B cell (primary cell): ENCODE measurements at regions not wholly inside any gene's neighbourhood (a gene's known extent, or its start where the extent isn't known, plus 50 kb on each side); places are given as distances from the start of the nearest gene placed in this dataset.

ENCODE experiments used
- ATAC-seq: fragments of 200-7000 bp; cut with Tn5 transposase; one replicate; pipeline ENCODE4 v1.10.0; 2021; ENCODE audit warnings: low read depth, mild to moderate bottlenecking, moderate number of reproducible peaks, moderate library complexity
- CTCF ChIA-PET: fragments of 350-600 bp; sonication (Branson Sonifier 250); formaldehyde crosslinking; loops from one replicate; lab custom pipeline; 2021; ENCODE audit warnings: antibody characterized with exemption, inconsistent platforms; lab: Charles Lee
- POLR2A ChIA-PET: fragments of 350-600 bp; sonication (Branson Sonifier 250); formaldehyde crosslinking; loops from one replicate; lab custom pipeline; 2021; ENCODE audit warnings: antibody characterized with exemption; lab: Charles Lee
- DNase-seq: peaks from one replicate; pipeline ENCODE4 v3.0.0; 2013
- H2AFZ ChIP-seq: 2 replicates; pipeline ENCODE4 v1.6.1; 2012; ENCODE audit warnings: mild to moderate bottlenecking, low read depth, low read length; ENCODE audit not compliant: insufficient read depth, poor library complexity, severe bottlenecking
- H3K27ac ChIP-seq, 2 donors: 1 replicate in 1 of 2; 2 replicates in 1 of 2; pipeline ENCODE4 v1.5.1; 2012 to 2013; ENCODE audit warnings: low read length in 2 of 2, mild to moderate bottlenecking in 2 of 2, moderate library complexity in 1 of 2
- H3K27me3 ChIP-seq, 4 experiments: fragments of 200-600 bp in 1 of 4; sonication (generic) in 1 of 4; replicated peaks in 1 of 4; 1 replicate in 2 of 4; 2 replicates in 2 of 4; pipeline versions ENCODE4 v1.6.1 to v1.7.0; 2013 to 2016; ENCODE audit warnings: low read length in 3 of 4, mild to moderate bottlenecking in 2 of 4, mixed read lengths in 1 of 4, moderate library complexity in 1 of 4; ENCODE audit not compliant: insufficient read depth in 4 of 4, control insufficient read depth in 3 of 4; ENCODE audit errors: control extremely low read depth in 1 of 4
- H3K36me3 ChIP-seq, 2 experiments: replicated peaks in 1 of 2; 1 replicate in 1 of 2; 2 replicates in 1 of 2; pipeline versions ENCODE4 v1.6.1 to v1.7.1; 2013; ENCODE audit warnings: low read length in 1 of 2; ENCODE audit not compliant: insufficient read depth in 2 of 2, control insufficient read depth in 1 of 2; ENCODE audit errors: control extremely low read depth in 1 of 2, extremely low read depth in 1 of 2
- H3K4me1 ChIP-seq, 2 donors: fragments of 200-600 bp in 1 of 2; sonication (generic) in 1 of 2; 1 replicate in 1 of 2; 2 replicates in 1 of 2; pipeline versions ENCODE4 v1.5.1 to v1.6.1; 2013 to 2017; ENCODE audit warnings: low read length in 2 of 2; ENCODE audit not compliant: control insufficient read depth in 2 of 2, insufficient read depth in 2 of 2
- H3K4me2 ChIP-seq: replicated peaks from 2 replicates; pipeline ENCODE3; 2012; ENCODE audit warnings: mild to moderate bottlenecking, low read depth, low read length; ENCODE audit not compliant: poor library complexity, severe bottlenecking
- H3K4me3 ChIP-seq, 5 experiments: fragments of 200-600 bp in 1 of 5; sonication (generic) in 1 of 5; 1 replicate in 3 of 5; 2 replicates in 2 of 5; pipeline versions ENCODE4 v1.5.1 to v1.7.0; 2011 to 2016; ENCODE audit warnings: low read length in 4 of 5, mild to moderate bottlenecking in 4 of 5, low read depth in 2 of 5, control low read depth in 1 of 5, moderate library complexity in 1 of 5; ENCODE audit not compliant: insufficient read depth in 1 of 5; ENCODE audit errors: control extremely low read depth in 1 of 5, extremely low read depth in 1 of 5
- H3K79me2 ChIP-seq: fragments of 200-600 bp; sonication (generic); one replicate; pipeline ENCODE4 v1.6.0; 2016; ENCODE audit warnings: low read length; ENCODE audit not compliant: control insufficient read depth, insufficient read depth
- H3K9ac ChIP-seq: fragments of 200-600 bp; sonication (generic); 2 replicates; pipeline ENCODE4 v1.6.1; 2017; ENCODE audit warnings: mild to moderate bottlenecking, low read length, moderate library complexity
- H3K9me3 ChIP-seq, 3 donors: one replicate each; pipeline versions ENCODE4 v1.6.1 to v1.7.1; 2013; ENCODE audit warnings: low read length in 2 of 3; ENCODE audit not compliant: control insufficient read depth in 2 of 3, insufficient read depth in 1 of 3; ENCODE audit errors: control extremely low read depth in 1 of 3
- H4K20me1 ChIP-seq: 2 replicates; pipeline ENCODE4 v1.6.0; 2012; ENCODE audit warnings: mild to moderate bottlenecking, low read length; ENCODE audit not compliant: insufficient read depth, control insufficient read depth, poor library complexity, severe bottlenecking
- H3K27ac Mint-ChIP-seq: one replicate; pipeline ENCODE4 v1.8.0; 2021; ENCODE audit warnings: mixed read lengths
- H3K27me3 Mint-ChIP-seq: one replicate; pipeline ENCODE4 v1.8.0; 2021; ENCODE audit warnings: mixed read lengths
- H3K4me1 Mint-ChIP-seq: one replicate; pipeline ENCODE4 v1.8.0; 2021; ENCODE audit warnings: mixed read lengths
- H3K4me3 Mint-ChIP-seq: one replicate; pipeline ENCODE4 v1.8.0; 2021; ENCODE audit warnings: mixed read lengths
- H3K9me3 Mint-ChIP-seq: one replicate; pipeline ENCODE4 v1.8.0; 2022; ENCODE audit warnings: mixed read lengths; ENCODE audit not compliant: insufficient read depth
- CTCF ChIP-seq: fragments of 200-600 bp; IDR thresholded peaks from one replicate; pipeline ENCODE4 v1.8.0; 2022; ENCODE audit warnings: antibody characterized with exemption, mild to moderate bottlenecking
- EZH2 ChIP-seq: IDR thresholded peaks from 2 replicates; pipeline ENCODE4 v1.6.1; 2012; ENCODE audit warnings: borderline replicate concordance, low read depth, mild to moderate bottlenecking, moderate library complexity, low read length; ENCODE audit not compliant: insufficient read depth, poor library complexity, severe bottlenecking
- WGBS: methylation state at CpG from one replicate; pipeline ENCODE4 v1.1.5; 2013; ENCODE audit warnings: missing lambda C conversion rate; ENCODE audit not compliant: insufficient coverage; 5-methylcytosine and 5-hydroxymethylcytosine counted together
- intact Hi-C: fragments of 100-400 bp; cut with micrococcal nuclease; formaldehyde crosslinking; loops from one replicate; pipeline ENCODE4 v1.10.0; 2022

GRCh38 chr15:91627473-91628278 is 225.8 kb upstream of the SLCO3A1 start:
- no peak overlapping the region for H2AFZ ChIP-seq
- intact Hi-C loops, result no loop called here
- no peaks in the 10 kb centered on the region for H4K20me1 ChIP-seq
- no peak for ATAC-seq
- no peaks in the 10 kb centered on the region for H3K36me3 ChIP-seq
- Mint-ChIP-seq H3K27me3 (no peaks in the 10 kb centered on the region), H3K4me3 (no peak overlapping the region), H3K9me3 (no peaks in the 10 kb centered on the region), H3K27ac (no peak overlapping the region), H3K4me1 (no peaks in the 10 kb centered on the region)
- no peak overlapping the region for H3K27ac ChIP-seq
- no peak for DNase-seq
- no peaks in the 10 kb centered on the region for H3K79me2 ChIP-seq
- H3K9ac ChIP-seq, result no peak overlapping the region
- no peaks in the 10 kb centered on the region for H3K4me1 ChIP-seq
- WGBS, result 87% methylated on average over 7 of the region's 11 CpGs
- H3K4me2 ChIP-seq, result no peak overlapping the region
- ChIA-PET POLR2A (no interaction called here), CTCF (no interaction called here)
- peaks cover 0 to 6% (median 0%) of the 10 kb centered on the region in 3 donors for H3K9me3 ChIP-seq
- H3K4me3 ChIP-seq, result no peak overlapping the region
- TF ChIP-seq CTCF (no peak), EZH2 (no peak)
- H3K27me3 ChIP-seq, result no peaks in the 10 kb centered on the region

- no peak overlapping the region for H3K9ac ChIP-seq
- CTCF ChIA-PET, result no interaction called here
- intact Hi-C loops, result no loop called here
- no peak for DNase-seq
- POLR2A ChIA-PET, result no interaction called here
- H3K4me1 ChIP-seq, result no peaks in the 10 kb centered on the region
- no peaks in the 10 kb centered on the region for H3K27me3 ChIP-seq
- H3K4me2 ChIP-seq, result no peak overlapping the region
- Mint-ChIP-seq H3K27ac (no peak overlapping the region), H3K27me3 (no peaks in the 10 kb centered on the region), H3K9me3 (no peaks in the 10 kb centered on the region), H3K4me3 (no peak overlapping the region), H3K4me1 (no peaks in the 10 kb centered on the region)
- H3K9me3 ChIP-seq, result peaks cover 0 to 11% (median 0%) of the 10 kb centered on the region in 3 donors
- ATAC-seq, result no peak
- H4K20me1 ChIP-seq, result no peaks in the 10 kb centered on the region
- no peaks in the 10 kb centered on the region for H3K36me3 ChIP-seq
- no peak overlapping the region for H2AFZ ChIP-seq
- H3K79me2 ChIP-seq, result no peaks in the 10 kb centered on the region
- no peak for TF ChIP-seq EZH2
- TF ChIP-seq CTCF, result no peak
- no peak overlapping the region for H3K4me3 ChIP-seq
- no peak overlapping the region for H3K27ac ChIP-seq
- WGBS, result 100% methylated on average over 3 of the region's 6 CpGs
Observed at GRCh38 chr15:91630090-91630489, 223.4 kb upstream of the SLCO3A1 start.
